Fibroblast of lung (primary cell): ENCODE measurements at regions not wholly inside any gene's neighbourhood (a gene's known extent, or its start where the extent isn't known, plus 50 kb on each side); places are given as distances from the start of the nearest gene placed in this dataset.

Source experiments
- DNase-seq, 2 donors: peaks; one replicate each; pipeline versions ENCODE4 v3.0.0 to v3.0.0-alpha.2; 2010; ENCODE audit warnings: low read depth in 2 of 2
- H2AFZ ChIP-seq: 2 replicates; pipeline ENCODE4 v1.5.1; 2012; ENCODE audit warnings: low read length, control low read depth, inconsistent platforms
- H3K27ac ChIP-seq: 2 replicates; pipeline ENCODE4 v1.5.1; 2011; ENCODE audit warnings: low read length, control low read depth; ENCODE audit not compliant: insufficient read depth
- H3K27me3 ChIP-seq: 2 replicates; pipeline ENCODE4 v1.5.1; 2011; ENCODE audit warnings: mild to moderate bottlenecking, low read length; ENCODE audit not compliant: control insufficient read depth, insufficient read depth
- H3K36me3 ChIP-seq: 2 replicates; pipeline ENCODE4 v1.5.1; 2011; ENCODE audit warnings: low read length; ENCODE audit not compliant: control insufficient read depth, insufficient read depth
- H3K4me1 ChIP-seq: 2 replicates; pipeline ENCODE4 v1.5.1; 2011; ENCODE audit warnings: low read length; ENCODE audit not compliant: control insufficient read depth, insufficient read depth; ENCODE audit errors: extremely low read depth
- H3K4me2 ChIP-seq: 2 replicates; pipeline ENCODE4 v1.5.1; 2011; ENCODE audit warnings: low read length, control low read depth; ENCODE audit not compliant: insufficient read depth; ENCODE audit errors: extremely low read depth
- H3K4me3 ChIP-seq, 4 experiments: fragments of 200-600 bp in 1 of 4; sonication (generic) in 1 of 4; replicated peaks in 1 of 4; 2 replicates each; pipeline ENCODE4 v1.5.1; 2011 to 2016; ENCODE audit warnings: low read length in 4 of 4, low read depth in 3 of 4, mild to moderate bottlenecking in 3 of 4, control low read depth in 2 of 4, inconsistent platforms in 1 of 4, mixed read lengths in 1 of 4; ENCODE audit not compliant: insufficient read depth in 1 of 4; ENCODE audit errors: control extremely low read depth in 1 of 4
- H3K79me2 ChIP-seq: 2 replicates; pipeline ENCODE4 v1.5.1; 2012; ENCODE audit warnings: mild to moderate bottlenecking, low read length, inconsistent platforms; ENCODE audit not compliant: control insufficient read depth, insufficient read depth
- H3K9ac ChIP-seq: 2 replicates; pipeline ENCODE4 v1.5.1; 2011; ENCODE audit warnings: mild to moderate bottlenecking, low read length, control low read depth; ENCODE audit not compliant: insufficient read depth
- H3K9me3 ChIP-seq: 2 replicates; pipeline ENCODE4 v1.5.1; 2012; ENCODE audit warnings: low read depth, low read length; ENCODE audit not compliant: control insufficient read depth, insufficient read depth
- H4K20me1 ChIP-seq: 2 replicates; pipeline ENCODE4 v1.5.1; 2011; ENCODE audit warnings: low read length; ENCODE audit not compliant: control insufficient read depth, insufficient read depth; ENCODE audit errors: extremely low read depth
- EZH2 ChIP-seq: IDR thresholded peaks from 2 replicates; pipeline ENCODE4 v1.5.1; 2012; ENCODE audit warnings: low read length, control low read depth, mild to moderate bottlenecking; ENCODE audit errors: missing control alignments
- TF ChIP-seq, protein P1 (sequence below), 2 donors: IDR thresholded peaks in 1 of 2; conservative IDR thresholded peaks in 1 of 2; 1 replicate in 1 of 2; 2 replicates in 1 of 2; pipeline ENCODE4 v1.5.1; 2011 to 2012; ENCODE audit warnings: low read length in 2 of 2, control low read depth in 1 of 2, inconsistent platforms in 1 of 2, low read depth in 1 of 2, mild to moderate bottlenecking in 1 of 2

DNA sequence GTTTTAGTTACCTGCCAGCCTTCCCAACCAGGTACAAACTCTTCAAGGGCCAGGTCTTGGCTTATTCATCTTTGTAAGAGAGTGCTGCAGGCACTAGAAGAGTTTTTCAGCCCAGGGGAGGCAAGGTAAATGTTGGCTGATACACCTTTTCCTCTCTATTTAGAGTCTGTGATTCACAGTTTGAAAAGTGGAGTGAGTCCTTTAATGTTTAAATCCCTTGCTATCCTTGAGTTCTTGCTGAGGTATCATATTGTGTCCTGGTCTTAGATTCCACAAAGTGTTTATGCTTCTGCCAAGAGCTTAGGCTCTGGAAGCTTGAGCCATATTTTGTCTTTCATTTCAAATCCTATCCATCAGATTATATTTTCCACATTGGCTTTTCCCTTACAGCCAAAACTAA lies 52.8 kb upstream of the CITED2 start:
- Histone ChIP-seq H4K20me1 (no peaks in the 10 kb centered on the region), H3K9ac (no peak overlapping the region), H3K27ac (no peak overlapping the region), H3K4me1 (no peaks in the 10 kb centered on the region), H2AFZ (no peak overlapping the region), H3K4me3 (no peak overlapping the region), H3K79me2 (no peaks in the 10 kb centered on the region), H3K27me3 (no peaks in the 10 kb centered on the region), H3K9me3 (no peaks in the 10 kb centered on the region), H3K36me3 (no peaks in the 10 kb centered on the region), H3K4me2 (no peak overlapping the region)
- TF ChIP-seq, protein P1, sequence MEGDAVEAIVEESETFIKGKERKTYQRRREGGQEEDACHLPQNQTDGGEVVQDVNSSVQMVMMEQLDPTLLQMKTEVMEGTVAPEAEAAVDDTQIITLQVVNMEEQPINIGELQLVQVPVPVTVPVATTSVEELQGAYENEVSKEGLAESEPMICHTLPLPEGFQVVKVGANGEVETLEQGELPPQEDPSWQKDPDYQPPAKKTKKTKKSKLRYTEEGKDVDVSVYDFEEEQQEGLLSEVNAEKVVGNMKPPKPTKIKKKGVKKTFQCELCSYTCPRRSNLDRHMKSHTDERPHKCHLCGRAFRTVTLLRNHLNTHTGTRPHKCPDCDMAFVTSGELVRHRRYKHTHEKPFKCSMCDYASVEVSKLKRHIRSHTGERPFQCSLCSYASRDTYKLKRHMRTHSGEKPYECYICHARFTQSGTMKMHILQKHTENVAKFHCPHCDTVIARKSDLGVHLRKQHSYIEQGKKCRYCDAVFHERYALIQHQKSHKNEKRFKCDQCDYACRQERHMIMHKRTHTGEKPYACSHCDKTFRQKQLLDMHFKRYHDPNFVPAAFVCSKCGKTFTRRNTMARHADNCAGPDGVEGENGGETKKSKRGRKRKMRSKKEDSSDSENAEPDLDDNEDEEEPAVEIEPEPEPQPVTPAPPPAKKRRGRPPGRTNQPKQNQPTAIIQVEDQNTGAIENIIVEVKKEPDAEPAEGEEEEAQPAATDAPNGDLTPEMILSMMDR (conservative IDR thresholded peaks at IDR 0.05 in 1 of 2, IDR thresholded peaks at IDR 0.05 in 1 of 2; ENCODE audit: low read depth in 1 of 2, low read length in 2 of 2) = no peak
- TF ChIP-seq EZH2 = no peak
- no peak for DNase-seq

DNA sequence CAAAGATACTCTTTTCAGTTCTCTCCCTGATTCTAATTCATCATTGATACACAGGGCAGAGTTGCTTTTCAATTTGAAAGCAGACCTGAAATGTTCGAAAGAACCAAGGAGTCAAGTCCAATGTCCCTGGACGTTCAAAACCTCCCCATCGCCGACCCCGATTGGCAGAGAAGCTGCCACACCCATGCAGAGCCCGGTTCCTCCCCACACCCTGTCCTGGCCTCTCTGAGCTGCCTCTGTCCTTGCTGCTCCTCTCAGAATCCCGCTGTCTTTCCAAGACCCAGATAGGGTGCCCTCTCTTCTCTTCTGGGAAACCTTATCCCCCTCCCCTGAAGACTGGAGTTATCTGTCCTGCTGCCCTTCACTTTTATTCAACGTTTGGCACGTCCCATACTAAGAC lies 52.3 kb upstream of the CITED2 start:
- TF ChIP-seq, protein P1 (conservative IDR thresholded peaks at IDR 0.05 in 1 of 2, IDR thresholded peaks at IDR 0.05 in 1 of 2; ENCODE audit: low read depth in 1 of 2, low read length in 2 of 2) = no peak
- no peak for TF ChIP-seq EZH2
- H3K27me3 ChIP-seq = no peaks in the 10 kb centered on the region
- H3K9me3 ChIP-seq = no peaks in the 10 kb centered on the region
- H4K20me1 ChIP-seq = no peaks in the 10 kb centered on the region
- H3K9ac ChIP-seq = no peak overlapping the region
- H3K4me1 ChIP-seq = no peaks in the 10 kb centered on the region
- no peak overlapping the region for H3K27ac ChIP-seq
- H3K79me2 ChIP-seq = no peaks in the 10 kb centered on the region
- DNase-seq = no peak
- H3K4me3 ChIP-seq = no peak overlapping the region
- H3K4me2 ChIP-seq = no peak overlapping the region
- no peak overlapping the region for H2AFZ ChIP-seq
- no peaks in the 10 kb centered on the region for H3K36me3 ChIP-seq

DNA sequence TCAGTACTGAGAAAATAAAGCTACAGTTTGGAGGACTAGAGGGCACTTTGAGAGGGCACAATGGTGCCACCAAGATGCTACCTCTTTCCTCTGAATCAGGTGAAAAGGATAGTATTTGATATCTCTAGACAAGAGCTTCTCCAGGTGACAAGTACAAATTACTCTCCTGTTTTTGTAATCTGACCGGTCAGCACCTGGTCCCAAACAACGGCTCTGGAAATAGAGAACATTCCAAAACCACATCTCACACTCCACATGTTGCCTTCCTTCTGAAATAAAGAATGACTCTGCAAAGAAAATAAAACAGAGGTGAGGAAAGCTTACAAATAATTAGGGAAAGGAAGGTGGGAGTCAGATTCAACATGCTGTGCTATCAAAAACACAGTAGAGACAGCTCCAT lies 51.3 kb upstream of the CITED2 start:
- Histone ChIP-seq H3K27me3 (no peaks in the 10 kb centered on the region), H3K9me3 (no peaks in the 10 kb centered on the region), H4K20me1 (no peaks in the 10 kb centered on the region), H3K9ac (no peak overlapping the region), H3K79me2 (no peaks in the 10 kb centered on the region), H3K4me2 (no peak overlapping the region), H2AFZ (no peak overlapping the region), H3K36me3 (no peaks in the 10 kb centered on the region), H3K4me3 (no peak overlapping the region), H3K4me1 (no peaks in the 10 kb centered on the region), H3K27ac (no peak overlapping the region)
- TF ChIP-seq, protein P1 (conservative IDR thresholded peaks at IDR 0.05 in 1 of 2, IDR thresholded peaks at IDR 0.05 in 1 of 2; ENCODE audit: low read depth in 1 of 2, low read length in 2 of 2) = no peak
- no peak for TF ChIP-seq EZH2
- peak in 1 of 2 donors; percentile 40 for DNase-seq
